ENCODE measurements at regions not wholly inside any gene's neighbourhood (a gene's known extent, or its start where the extent isn't known, plus 50 kb on each side); places are given as distances from the start of the nearest gene placed in this dataset.

- DNase-seq (no peak), ATAC-seq (no peak)
- Histone ChIP-seq H3K4me2 (ENCODE audit: low read length) (no peak overlapping the region), H3K4me3 (ENCODE audit: low read length) (no peak overlapping the region), H3K9me3 (ENCODE audit: low read length) (no peaks in the 10 kb centered on the region), H3F3A (ENCODE audit: low read length, unreplicated experiment) (no peaks in the 10 kb centered on the region), H3K27me3 (ENCODE audit: low read length) (no peaks in the 10 kb centered on the region), H4K20me1 (ENCODE audit: low read length) (no peaks in the 10 kb centered on the region), H3K36me3 (ENCODE audit: low read depth, low read length) (no peaks in the 10 kb centered on the region), H2AFZ (ENCODE audit: low read length) (no peak overlapping the region), H3K27ac (ENCODE audit: low read length) (no peak overlapping the region), H3K9me2 (replicated peaks; ENCODE audit: low read length) (no peaks in the 10 kb centered on the region), H3K79me2 (ENCODE audit: low read length) (no peaks in the 10 kb centered on the region), H3K4me1 (ENCODE audit: insufficient read depth, low read length) (no peaks in the 10 kb centered on the region), H3K9ac (ENCODE audit: low read length) (no peak overlapping the region)
- CTCF ChIA-PET = no interaction called here
- no TSS peak for BruUV-seq (replicated peaks)
- intact Hi-C loops (cut with micrococcal nuclease) = no loop called here
- POLR2A ChIA-PET (ENCODE audit: unreplicated experiment) = no interaction called here
- TF ChIP-seq CTCF (conservative IDR thresholded peaks at IDR 0.05; ENCODE audit: low read depth, low read length) (no peak), EZH2phosphoT487 (IDR thresholded peaks at IDR 0.05; ENCODE audit: borderline replicate concordance, low read length) (no peak), EZH2 (IDR thresholded peaks at IDR 0.05; ENCODE audit: low read length, unreplicated experiment) (no peak)
Observed at GRCh38 chr14:41403360-41403759, 203.3 kb upstream of the LRFN5 start.

GRCh38 chr14:41397926-41398325 is 208.8 kb upstream of the LRFN5 start:
- Histone ChIP-seq H3K4me3 (ENCODE audit: low read length) (no peak overlapping the region), H3K27me3 (ENCODE audit: low read length) (no peaks in the 10 kb centered on the region), H3K36me3 (ENCODE audit: low read depth, low read length) (no peaks in the 10 kb centered on the region), H4K20me1 (ENCODE audit: low read length) (no peaks in the 10 kb centered on the region), H3K4me1 (ENCODE audit: insufficient read depth, low read length) (no peaks in the 10 kb centered on the region), H3K9ac (ENCODE audit: low read length) (no peak overlapping the region), H3K9me3 (ENCODE audit: low read length) (no peaks in the 10 kb centered on the region), H3F3A (ENCODE audit: low read length, unreplicated experiment) (no peaks in the 10 kb centered on the region), H3K4me2 (ENCODE audit: low read length) (no peak overlapping the region), H2AFZ (ENCODE audit: low read length) (no peak overlapping the region), H3K27ac (ENCODE audit: low read length) (no peak overlapping the region), H3K79me2 (ENCODE audit: low read length) (no peaks in the 10 kb centered on the region), H3K9me2 (replicated peaks; ENCODE audit: low read length) (no peaks in the 10 kb centered on the region)
- no TSS peak for BruUV-seq (replicated peaks)
- TF ChIP-seq EZH2phosphoT487 (IDR thresholded peaks at IDR 0.05; ENCODE audit: borderline replicate concordance, low read length) = no peak
- TF ChIP-seq CTCF (conservative IDR thresholded peaks at IDR 0.05; ENCODE audit: low read depth, low read length) = no peak
- TF ChIP-seq EZH2 (IDR thresholded peaks at IDR 0.05; ENCODE audit: low read length, unreplicated experiment) = no peak
- intact Hi-C loops (cut with micrococcal nuclease) = loop anchor here (5.0 to 10.0 kb wide), 2 partner anchors 187 to 1411 kb away; no protein-coding TSS in a partner anchor
- CTCF ChIA-PET = no interaction called here
- DNase-seq (no peak), ATAC-seq (no peak)
- POLR2A ChIA-PET (ENCODE audit: unreplicated experiment) = no interaction called here

DNA sequence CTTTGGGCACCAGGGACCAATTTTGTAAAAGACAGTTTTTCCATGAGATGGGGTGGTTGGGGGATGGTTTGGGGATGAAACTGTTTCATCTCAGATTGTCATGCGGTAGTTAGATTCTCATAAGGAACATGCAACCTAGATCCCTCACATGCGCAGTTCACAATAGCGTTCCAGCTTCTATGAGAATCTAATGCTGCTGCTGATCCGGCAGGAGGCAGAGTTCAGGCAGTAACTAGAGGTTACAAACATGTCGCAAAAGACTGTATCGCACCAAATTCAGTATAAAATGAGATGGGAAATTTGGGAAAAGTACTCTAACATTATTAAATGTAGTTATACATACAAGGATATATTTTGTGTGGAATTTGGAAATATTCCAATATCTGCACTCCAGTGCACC is 213.2 kb upstream of the LRFN5 start:
- ChIA-PET CTCF (no interaction called here), POLR2A (ENCODE audit: unreplicated experiment) (no interaction called here)
- no peaks in the 10 kb centered on the region for H3K9me3 ChIP-seq (ENCODE audit: low read length)
- no peaks in the 10 kb centered on the region for H3K4me1 ChIP-seq (ENCODE audit: insufficient read depth, low read length)
- peak; percentile 13 for DNase-seq
- TF ChIP-seq EZH2phosphoT487 (IDR thresholded peaks at IDR 0.05; ENCODE audit: borderline replicate concordance, low read length) (no peak), CTCF (conservative IDR thresholded peaks at IDR 0.05; ENCODE audit: low read depth, low read length) (peak; percentile 39; the same call in 1 of the 2 replicates), EZH2 (IDR thresholded peaks at IDR 0.05; ENCODE audit: low read length, unreplicated experiment) (no peak)
- no peak overlapping the region for H3K9ac ChIP-seq (ENCODE audit: low read length)
- H3K27ac ChIP-seq (ENCODE audit: low read length) = no peak overlapping the region
- no peak overlapping the region for H3K4me2 ChIP-seq (ENCODE audit: low read length)
- no peak for ATAC-seq
- intact Hi-C loops (cut with micrococcal nuclease) = loop anchor here (10.0 kb wide), 1 partner anchor 191 kb away; no protein-coding TSS in a partner anchor
- H3K36me3 ChIP-seq (ENCODE audit: low read depth, low read length) = no peaks in the 10 kb centered on the region
- H2AFZ ChIP-seq (ENCODE audit: low read length) = no peak overlapping the region
- no peaks in the 10 kb centered on the region for H3K9me2 ChIP-seq (replicated peaks; ENCODE audit: low read length)
- H3K27me3 ChIP-seq (ENCODE audit: low read length) = no peaks in the 10 kb centered on the region
- H3F3A ChIP-seq (ENCODE audit: low read length, unreplicated experiment) = no peaks in the 10 kb centered on the region
- H4K20me1 ChIP-seq (ENCODE audit: low read length) = no peaks in the 10 kb centered on the region
- H3K79me2 ChIP-seq (ENCODE audit: low read length) = no peaks in the 10 kb centered on the region
- no TSS peak for BruUV-seq (replicated peaks)
- no peak overlapping the region for H3K4me3 ChIP-seq (ENCODE audit: low read length)
